ENCODE measurements at regions not wholly inside any gene's neighbourhood (a gene's known extent, or its start where the extent isn't known, plus 50 kb on each side); places are given as distances from the start of the nearest gene placed in this dataset.

GRCh38 chr21:18759751-18760161 is 356.2 kb upstream of the TMPRSS15 start:
- DNase-seq (ENCODE audit: low read depth, low spot score) (no peak), ATAC-seq (no peak)
- CTCF ChIA-PET, result no interaction called here
- no TSS peak for BruUV-seq (replicated peaks)
- TF ChIP-seq CTCF (IDR thresholded peaks at IDR 0.05) (no peak), SIN3A (IDR thresholded peaks at IDR 0.05; ENCODE audit: borderline replicate concordance, insufficient read depth, low read depth, low read length) (no peak), POLR2AphosphoS5 (IDR thresholded peaks at IDR 0.05; ENCODE audit: low read depth, low read length) (no peak), TCF7L2 (IDR thresholded peaks at IDR 0.05; ENCODE audit: low read depth, low read length) (no peak)
- TF ChIP-seq, protein P1, sequence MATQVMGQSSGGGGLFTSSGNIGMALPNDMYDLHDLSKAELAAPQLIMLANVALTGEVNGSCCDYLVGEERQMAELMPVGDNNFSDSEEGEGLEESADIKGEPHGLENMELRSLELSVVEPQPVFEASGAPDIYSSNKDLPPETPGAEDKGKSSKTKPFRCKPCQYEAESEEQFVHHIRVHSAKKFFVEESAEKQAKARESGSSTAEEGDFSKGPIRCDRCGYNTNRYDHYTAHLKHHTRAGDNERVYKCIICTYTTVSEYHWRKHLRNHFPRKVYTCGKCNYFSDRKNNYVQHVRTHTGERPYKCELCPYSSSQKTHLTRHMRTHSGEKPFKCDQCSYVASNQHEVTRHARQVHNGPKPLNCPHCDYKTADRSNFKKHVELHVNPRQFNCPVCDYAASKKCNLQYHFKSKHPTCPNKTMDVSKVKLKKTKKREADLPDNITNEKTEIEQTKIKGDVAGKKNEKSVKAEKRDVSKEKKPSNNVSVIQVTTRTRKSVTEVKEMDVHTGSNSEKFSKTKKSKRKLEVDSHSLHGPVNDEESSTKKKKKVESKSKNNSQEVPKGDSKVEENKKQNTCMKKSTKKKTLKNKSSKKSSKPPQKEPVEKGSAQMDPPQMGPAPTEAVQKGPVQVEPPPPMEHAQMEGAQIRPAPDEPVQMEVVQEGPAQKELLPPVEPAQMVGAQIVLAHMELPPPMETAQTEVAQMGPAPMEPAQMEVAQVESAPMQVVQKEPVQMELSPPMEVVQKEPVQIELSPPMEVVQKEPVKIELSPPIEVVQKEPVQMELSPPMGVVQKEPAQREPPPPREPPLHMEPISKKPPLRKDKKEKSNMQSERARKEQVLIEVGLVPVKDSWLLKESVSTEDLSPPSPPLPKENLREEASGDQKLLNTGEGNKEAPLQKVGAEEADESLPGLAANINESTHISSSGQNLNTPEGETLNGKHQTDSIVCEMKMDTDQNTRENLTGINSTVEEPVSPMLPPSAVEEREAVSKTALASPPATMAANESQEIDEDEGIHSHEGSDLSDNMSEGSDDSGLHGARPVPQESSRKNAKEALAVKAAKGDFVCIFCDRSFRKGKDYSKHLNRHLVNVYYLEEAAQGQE (IDR thresholded peaks at IDR 0.05; ENCODE audit: insufficient read depth in 1 of 2, low read depth in 2 of 2, low read length in 1 of 2), result no peak
- Histone ChIP-seq H3K9me3 (ENCODE audit: control insufficient read depth, insufficient read depth, low read depth, low read length) (no peaks in the 10 kb centered on the region), H3K4me1 (ENCODE audit: control insufficient read depth, insufficient read depth, low read length) (no peaks in the 10 kb centered on the region), H3K4me3 (ENCODE audit: low read depth in 2 of 2, low read length in 2 of 2) (no peak overlapping the region), H3K36me3 (ENCODE audit: control insufficient read depth, insufficient read depth, low read length) (no peaks in the 10 kb centered on the region), H3K27ac (ENCODE audit: low read length) (no peak overlapping the region), H3K27me3 (ENCODE audit: control insufficient read depth, insufficient read depth, low read length) (no peaks in the 10 kb centered on the region)
- intact Hi-C loops (cut with micrococcal nuclease; ENCODE audit: unreplicated experiment) (no loop called here), in situ Hi-C loops (cut with HindIII; ENCODE audit: low pct_unique_long_range_greater_than_20kb, low sequenced_read_pairs) (no loop called here)
- POLR2A ChIA-PET, result no interaction called here

GRCh38 chr21:18760247-18760646 is 356.7 kb upstream of the TMPRSS15 start:
- no peaks in the 10 kb centered on the region for H3K4me1 ChIP-seq (ENCODE audit: control insufficient read depth, insufficient read depth, low read length)
- H3K4me3 ChIP-seq (ENCODE audit: low read depth in 2 of 2, low read length in 2 of 2), result no peak overlapping the region
- H3K9me3 ChIP-seq (ENCODE audit: control insufficient read depth, insufficient read depth, low read depth, low read length), result no peaks in the 10 kb centered on the region
- in situ Hi-C loops (cut with HindIII; ENCODE audit: low pct_unique_long_range_greater_than_20kb, low sequenced_read_pairs), result no loop called here
- CTCF ChIA-PET, result no interaction called here
- TF ChIP-seq POLR2AphosphoS5 (IDR thresholded peaks at IDR 0.05; ENCODE audit: low read depth, low read length) (no peak), SIN3A (IDR thresholded peaks at IDR 0.05; ENCODE audit: borderline replicate concordance, insufficient read depth, low read depth, low read length) (no peak), CTCF (IDR thresholded peaks at IDR 0.05) (no peak), TCF7L2 (IDR thresholded peaks at IDR 0.05; ENCODE audit: low read depth, low read length) (no peak)
- TF ChIP-seq, protein P1 (IDR thresholded peaks at IDR 0.05; ENCODE audit: insufficient read depth in 1 of 2, low read depth in 2 of 2, low read length in 1 of 2), result no peak
- no peak for ATAC-seq
- H3K27me3 ChIP-seq (ENCODE audit: control insufficient read depth, insufficient read depth, low read length), result no peaks in the 10 kb centered on the region
- H3K27ac ChIP-seq (ENCODE audit: low read length), result no peak overlapping the region
- DNase-seq (ENCODE audit: low read depth, low spot score), result no peak
- intact Hi-C loops (cut with micrococcal nuclease; ENCODE audit: unreplicated experiment), result no loop called here
- H3K36me3 ChIP-seq (ENCODE audit: control insufficient read depth, insufficient read depth, low read length), result no peaks in the 10 kb centered on the region
- no TSS peak for BruUV-seq (replicated peaks)
- POLR2A ChIA-PET, result no interaction called here
